ENCODE measurements at regions not wholly inside any gene's neighbourhood (a gene's known extent, or its start where the extent isn't known, plus 50 kb on each side); places are given as distances from the start of the nearest gene placed in this dataset.

DNA sequence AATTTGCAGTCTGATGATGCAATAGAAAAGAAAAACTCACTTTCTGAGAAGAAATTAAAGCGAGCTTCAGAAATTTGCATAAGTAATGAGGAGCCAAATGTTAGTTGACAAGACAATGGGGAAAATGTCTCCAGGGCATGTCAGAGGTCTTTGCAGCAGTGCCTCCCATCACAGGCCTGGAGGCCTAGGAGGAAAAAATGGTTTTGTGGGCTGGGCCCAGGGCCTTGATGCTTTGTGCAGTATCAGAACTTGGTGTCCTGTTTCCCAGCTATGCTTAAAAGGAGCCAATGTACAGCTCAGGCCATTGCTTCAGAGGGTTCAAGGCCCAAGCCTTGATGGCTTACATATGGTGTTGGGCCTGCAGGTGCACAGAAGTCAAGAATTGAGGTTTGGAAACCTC lies 298.4 kb downstream of the SMARCA2 start:
- no peak for DNase-seq (ENCODE audit: low read depth in 2 of 2)

DNA sequence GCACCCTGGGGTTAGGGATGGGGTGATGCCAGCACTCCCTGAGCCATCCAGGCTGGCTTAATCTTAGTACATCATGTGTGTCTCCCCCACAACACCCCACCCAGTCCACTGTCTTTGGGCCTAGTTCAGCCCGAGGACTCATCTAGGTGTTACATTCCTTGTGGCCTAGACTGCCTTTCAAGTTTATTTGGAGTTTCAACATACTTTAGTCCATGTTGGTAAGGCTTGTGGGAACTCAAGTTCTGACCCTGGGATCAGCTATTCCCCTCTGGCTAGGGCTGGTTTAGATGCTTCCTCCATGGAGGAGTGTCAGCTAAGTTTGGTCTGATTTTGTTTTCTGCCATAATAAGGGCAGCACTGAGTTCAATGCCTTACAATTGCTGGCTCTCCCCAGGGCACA lies 302.4 kb downstream of the SMARCA2 start:
- DNase-seq (ENCODE audit: low read depth in 2 of 2), result no peak

DNA sequence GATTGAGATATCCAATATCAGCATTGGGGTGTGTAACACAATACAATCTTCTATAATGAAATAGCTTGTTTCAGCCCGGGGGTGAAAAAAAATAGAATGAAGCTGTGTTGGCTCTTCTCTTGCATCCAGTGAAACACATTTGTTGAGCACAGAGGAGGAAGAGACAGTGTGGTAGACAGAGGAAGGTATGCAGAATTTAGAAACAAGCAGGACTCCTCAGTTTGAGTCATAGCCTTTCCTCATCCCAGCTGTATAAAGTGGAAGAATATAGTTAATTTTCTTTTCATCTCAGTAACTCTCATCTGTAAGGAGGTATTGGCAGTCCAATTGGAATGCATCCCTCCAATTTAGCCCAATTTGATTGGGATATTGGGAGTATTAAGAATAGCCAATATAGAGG lies 302.2 kb upstream of the VLDLR start:
- no peak for DNase-seq (ENCODE audit: low read depth in 2 of 2)

DNA sequence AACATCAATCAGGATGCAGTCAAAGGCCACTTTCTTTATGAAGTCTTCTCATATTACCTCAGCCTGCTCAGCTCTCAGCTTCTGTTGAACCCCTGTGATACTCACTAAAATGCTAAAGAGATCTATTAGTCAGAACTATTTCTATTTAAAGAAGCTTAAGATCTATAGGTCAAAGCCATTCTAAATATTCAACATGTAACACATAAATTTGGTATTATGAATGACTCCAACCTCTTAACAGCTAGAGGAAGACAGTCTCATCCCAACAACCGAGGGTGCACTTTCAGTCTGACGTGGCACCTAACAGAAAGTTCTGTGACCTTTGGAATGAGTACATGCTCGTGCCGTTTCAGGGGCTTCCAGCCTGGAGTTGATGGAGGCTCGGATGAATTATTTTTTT lies 301.5 kb upstream of the VLDLR start:
- no peak for DNase-seq (ENCODE audit: low read depth in 2 of 2)

DNA sequence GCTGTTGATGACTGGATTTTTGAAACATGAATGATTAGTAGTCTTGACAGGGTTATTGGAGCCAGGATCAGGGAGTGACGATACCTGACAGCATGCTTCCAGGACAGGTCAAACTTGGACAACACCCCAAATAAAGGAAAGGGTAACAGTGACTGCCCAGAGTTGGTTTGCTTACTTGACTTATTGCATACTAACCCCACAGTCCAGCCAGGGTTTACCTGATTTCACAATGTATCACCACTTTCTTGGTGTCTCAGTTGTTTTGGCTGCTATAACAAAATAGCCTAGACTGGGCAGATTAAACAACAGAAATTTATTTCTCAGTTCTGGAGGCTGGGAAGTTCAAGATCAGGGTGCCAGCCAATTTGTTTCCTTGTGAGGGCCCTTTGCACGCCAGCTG lies 301.0 kb upstream of the VLDLR start:
- no peak for DNase-seq (ENCODE audit: low read depth in 2 of 2)

DNA sequence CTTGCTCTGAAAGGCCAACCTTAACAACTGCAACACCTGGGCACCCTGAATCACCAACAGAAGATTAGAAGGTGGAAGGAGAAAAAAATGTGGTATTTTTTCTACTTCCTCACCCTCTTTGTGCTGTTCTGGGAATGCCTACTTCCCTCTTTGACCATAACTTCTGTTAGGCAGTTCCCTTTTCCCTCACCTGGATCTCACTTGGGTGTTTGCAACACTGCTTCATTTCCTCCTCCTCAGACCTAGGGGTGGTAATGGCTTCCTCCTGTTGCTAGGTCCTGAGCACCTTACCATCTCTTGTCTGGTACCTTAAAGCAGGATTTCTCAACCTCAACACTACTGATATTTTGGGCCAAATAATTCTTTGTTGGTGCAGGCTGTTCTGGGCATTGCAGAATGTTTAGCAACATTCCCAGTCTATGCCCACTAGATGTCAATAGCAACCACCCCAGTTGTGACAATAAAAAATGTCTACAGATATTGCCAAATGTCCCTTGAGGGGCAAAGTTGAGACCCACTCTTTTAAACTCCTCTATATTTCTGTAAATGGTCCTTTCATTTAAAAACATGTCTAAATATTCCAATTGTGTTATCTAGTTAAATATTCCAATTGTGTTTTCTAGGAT lies 300.0 kb upstream of the VLDLR start:
- DNase-seq (ENCODE audit: low read depth in 2 of 2), result no peak

DNA sequence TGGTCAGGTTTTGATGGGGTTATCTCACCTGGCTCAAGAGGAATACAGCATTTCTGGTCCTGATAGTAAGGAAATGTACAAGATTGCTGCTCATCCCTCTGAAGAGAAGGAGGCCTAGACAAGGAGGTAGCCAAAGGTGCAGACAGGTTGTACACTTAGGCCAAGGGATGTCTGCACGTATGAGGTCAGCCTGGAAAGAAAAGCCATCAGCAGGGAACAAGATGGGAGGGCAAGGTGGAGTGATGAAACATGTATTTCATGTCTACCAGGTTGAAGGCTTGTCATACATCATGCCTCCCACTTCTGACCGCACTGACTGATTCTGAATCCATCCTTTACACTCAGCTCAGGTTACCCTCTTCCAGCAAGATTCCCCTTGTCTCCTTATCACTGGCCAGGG lies 296.8 kb upstream of the VLDLR start:
- no peak for DNase-seq (ENCODE audit: low read depth in 2 of 2)

DNA sequence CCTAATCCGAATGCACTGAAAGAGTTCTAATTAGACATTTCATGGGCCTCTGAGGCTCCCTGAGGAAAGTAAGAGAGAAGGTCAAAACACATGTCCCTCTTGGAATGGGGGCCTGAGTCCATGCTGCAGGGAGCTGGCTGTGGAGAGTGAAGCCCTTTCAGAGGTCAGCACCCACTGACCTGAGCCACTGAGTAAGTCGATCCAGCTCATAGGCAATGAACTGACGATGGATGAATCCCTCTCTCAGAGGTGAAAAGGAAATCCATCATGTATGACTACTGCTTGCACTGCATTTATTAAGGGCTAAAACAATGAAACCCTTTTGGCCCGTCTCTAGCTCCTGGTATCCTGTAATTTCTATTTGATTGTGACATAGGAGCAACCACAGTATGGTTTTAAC lies 288.9 kb upstream of the VLDLR start:
- no peak for DNase-seq (ENCODE audit: low read depth in 2 of 2)

DNA sequence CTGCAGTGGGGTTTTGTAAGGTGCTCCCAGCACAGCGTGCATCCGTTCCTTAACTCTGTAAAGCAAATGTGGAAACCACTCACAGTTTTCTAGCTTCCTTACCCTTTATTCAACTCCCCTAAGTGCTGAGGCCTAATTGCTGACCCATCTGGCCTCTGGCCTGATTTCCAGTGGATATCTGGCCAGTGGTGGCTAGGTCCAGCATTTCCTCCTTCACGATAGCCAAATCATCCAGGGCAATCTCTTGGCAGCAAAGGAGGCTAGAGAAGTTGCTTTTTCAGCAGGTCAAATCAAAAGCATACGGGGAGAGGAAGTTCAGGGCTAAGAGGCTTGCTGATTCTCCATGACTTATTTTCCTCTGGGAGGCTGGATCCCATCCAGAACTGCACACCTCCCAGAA lies 286.3 kb upstream of the VLDLR start:
- no peak for DNase-seq (ENCODE audit: low read depth in 2 of 2)

DNA sequence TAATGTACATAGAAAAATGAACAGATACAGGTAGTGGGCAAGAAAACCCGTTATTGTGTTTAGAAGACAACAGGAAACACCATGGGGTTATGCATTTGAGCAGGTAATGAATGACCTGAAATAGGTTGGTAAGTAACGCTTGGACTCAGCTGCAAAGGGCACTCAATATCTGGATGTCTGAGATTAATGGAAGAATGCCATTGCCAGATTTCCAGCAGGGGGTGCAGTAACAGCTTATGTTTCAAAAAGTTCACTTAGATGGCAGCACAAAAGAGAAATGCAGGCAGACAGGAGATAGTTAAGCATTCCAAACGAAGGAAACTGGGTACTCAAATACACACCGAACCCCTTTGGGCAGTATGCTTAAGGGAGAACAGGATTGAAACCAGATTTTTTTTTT lies 285.5 kb upstream of the VLDLR start:
- no peak for DNase-seq (ENCODE audit: low read depth in 2 of 2)

DNA sequence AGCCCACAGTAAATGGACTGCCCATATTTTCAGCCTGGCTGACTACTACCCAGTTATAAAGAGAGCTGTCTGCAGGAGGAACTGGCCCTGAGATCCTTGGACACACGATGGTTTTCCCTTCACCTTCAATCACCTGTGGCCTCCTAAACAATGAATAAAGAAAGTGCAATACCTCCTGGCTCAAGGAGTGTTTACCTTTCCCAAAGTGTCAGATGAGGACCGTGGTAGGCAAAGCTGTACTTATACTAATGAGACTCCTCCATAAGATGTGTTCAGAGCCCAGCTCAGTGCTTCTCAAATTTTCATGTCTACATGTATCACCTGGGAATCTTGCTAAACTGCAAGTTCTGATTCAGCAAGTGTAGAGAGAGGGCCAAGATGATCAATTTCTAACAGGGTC lies 284.5 kb upstream of the VLDLR start:
- no peak for DNase-seq (ENCODE audit: low read depth in 2 of 2)

DNA sequence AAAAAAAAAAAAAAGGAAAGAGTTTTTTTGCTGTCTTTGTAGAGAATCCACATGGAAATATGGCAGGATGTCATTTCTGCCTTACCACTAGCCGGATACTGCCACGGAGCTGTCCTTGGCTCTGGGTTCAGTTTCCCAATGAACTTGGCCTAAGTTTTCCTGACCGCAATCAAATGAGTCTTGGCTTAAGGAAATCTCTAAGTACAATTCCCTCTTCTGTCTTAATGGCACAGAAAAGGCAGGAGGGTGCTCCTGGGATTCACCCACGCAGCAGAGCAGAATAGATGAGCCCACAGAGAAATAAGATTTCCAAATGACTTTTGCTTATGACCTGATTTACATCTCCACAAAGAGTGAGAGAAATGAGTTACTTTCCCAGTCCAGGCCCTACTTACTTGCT lies 284.0 kb upstream of the VLDLR start:
- no peak for DNase-seq (ENCODE audit: low read depth in 2 of 2)

DNA sequence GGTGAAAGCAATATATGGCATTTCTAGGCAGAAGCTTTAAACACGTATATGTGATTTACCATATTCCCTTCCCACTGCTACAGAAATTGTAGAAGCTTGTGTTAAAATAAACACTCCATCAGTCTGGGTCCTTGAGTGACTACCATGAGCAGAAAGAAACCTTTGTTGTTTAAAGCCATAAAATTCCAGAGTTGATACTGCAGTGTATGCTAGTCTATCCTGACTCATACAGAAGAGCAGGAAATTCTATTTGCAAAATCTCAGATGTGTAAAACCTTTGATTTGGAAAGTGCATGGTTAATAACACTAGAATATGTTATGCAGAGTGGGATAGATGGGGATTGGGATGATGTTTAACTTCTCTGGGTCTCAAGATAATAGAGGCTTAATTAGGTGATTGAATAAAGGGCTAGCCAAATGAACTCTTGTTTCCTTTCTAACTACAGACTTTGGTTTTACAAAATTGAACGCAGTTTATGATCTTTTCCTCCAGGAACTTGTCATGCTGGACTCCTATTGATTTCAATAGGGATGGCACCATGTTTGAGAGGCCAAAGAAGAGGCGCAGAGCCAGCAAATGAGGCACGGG lies 282.7 kb upstream of the VLDLR start:
- DNase-seq (ENCODE audit: low read depth in 2 of 2), result no peak

DNA sequence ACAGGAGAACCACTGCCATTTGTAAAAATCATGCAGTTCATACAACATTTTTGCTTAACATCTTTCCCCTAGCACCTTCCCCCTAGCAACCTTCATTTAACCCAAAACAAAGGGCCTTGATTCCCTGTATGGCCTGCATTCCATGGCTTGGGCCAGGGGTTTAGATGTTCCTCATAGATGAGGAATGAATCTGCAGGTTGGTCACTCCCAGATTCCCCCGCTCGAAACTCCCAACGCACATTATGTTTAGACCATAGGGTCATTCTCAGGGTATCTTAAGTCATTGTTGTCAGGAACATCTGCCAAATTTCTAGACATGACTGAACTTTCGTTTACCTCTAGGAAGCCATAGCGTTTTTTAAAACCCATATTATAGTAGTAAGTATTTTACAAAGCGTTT lies 282.2 kb upstream of the VLDLR start:
- DNase-seq (ENCODE audit: low read depth in 2 of 2), result no peak

DNA sequence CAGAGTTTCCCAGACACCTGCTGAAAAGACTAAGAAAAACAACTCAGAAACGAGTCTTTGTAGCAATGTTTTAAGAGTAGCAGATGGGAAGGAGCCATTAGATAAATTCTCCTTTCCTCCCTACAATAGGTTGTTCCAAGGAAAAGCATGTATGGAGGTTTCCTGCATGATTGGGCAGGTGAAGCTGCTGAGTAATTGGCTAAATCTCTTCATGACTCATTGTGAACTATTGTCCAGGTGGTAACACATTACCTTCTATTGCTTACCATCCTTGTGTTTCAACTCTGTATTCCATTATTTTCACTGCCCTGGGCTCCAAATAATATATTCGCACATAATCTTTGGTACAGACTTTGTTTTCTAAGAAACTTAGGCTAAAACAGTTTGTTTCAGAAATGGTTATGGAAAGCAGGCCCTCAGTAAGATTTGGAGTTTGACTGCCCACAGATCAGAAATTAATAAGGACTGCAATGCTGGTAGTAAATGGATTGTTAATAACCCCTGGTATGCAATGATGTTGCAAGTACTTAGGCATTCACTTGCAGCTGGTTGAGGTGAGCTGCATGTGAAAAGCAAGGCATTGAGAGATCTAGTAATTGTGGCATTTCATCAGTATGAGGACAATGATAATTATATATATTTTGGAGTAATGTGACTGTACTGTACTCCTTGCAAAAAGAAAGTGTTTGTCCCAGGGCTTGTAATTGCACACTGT lies 281.4 kb upstream of the VLDLR start:
- no peak for DNase-seq (ENCODE audit: low read depth in 2 of 2)

DNA sequence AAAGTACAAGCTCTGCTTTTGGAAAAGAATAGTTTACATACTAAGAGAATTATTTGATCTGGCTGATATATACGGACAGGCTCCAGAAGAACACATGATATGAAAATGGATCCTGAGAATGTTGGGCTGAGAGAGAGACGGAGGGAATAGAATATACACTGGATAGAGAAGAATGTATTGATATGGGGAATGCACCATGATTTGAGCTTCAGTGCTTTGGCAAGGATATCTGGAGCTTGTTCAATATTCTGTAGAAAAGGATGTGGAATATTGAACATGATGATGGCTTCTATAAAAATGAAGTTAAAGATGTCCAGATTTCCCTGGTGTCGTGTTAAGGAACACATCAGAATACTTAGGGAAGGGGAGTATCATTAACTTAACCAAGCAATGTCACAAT lies 280.5 kb upstream of the VLDLR start:
- DNase-seq (ENCODE audit: low read depth in 2 of 2), result no peak

DNA sequence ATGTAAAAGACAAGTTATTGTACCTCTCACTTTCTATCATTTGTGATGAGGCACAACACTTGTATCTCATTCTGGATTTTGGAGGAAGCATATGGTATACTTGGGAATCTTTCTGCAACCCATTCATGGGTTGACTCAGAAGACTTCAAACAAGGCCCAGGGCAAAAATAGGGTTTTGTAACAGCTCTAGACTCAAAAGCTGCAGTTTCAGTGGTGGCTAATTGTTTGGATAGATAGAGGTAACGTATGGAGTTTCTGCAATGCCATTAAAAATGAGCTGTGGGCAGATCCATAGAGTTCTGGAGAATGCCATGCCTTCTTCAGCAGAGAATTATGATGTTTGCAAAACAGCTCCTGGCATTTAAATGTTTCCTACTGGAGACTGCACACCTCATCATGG lies 279.6 kb upstream of the VLDLR start:
- no peak for DNase-seq (ENCODE audit: low read depth in 2 of 2)

DNA sequence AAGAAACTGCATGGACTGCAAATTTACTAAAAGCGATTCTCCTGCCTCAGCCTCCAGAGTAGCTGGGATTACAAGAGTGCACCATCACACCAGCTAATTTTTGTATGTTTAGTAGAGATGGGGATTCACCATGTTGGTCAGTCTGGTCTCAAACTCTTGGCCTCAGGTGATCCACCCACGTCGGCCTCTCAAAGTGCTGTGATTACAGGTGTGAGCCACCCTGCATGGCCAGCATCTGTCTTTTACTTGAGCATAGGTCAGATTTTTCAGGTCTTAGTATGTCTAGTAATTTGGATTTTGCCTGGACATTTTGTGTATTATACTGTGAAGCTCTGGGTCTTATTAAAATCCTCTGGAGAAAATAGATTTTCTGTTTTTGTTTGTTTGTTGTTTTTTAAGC lies 277.8 kb upstream of the VLDLR start:
- no peak for DNase-seq (ENCODE audit: low read depth in 2 of 2)

DNA sequence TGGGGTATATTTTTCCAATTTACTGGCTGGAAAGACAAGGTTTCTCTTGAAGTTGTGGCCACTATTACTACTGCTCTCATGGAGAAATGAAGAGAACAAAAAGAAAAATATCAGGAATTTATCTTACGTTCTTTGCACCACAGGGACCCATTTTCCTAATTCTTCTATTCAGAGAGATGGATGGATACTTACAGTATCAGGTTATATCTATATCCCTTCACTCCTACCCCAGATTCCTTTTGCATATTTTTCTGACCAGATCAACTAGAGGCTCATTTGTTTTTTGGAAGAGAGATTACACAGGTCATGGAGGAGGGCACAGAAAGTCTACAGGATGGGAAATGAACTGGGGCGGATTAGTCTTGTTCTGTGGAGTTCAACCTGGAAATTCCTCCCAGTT lies 277.2 kb upstream of the VLDLR start:
- no peak for DNase-seq (ENCODE audit: low read depth in 2 of 2)

DNA sequence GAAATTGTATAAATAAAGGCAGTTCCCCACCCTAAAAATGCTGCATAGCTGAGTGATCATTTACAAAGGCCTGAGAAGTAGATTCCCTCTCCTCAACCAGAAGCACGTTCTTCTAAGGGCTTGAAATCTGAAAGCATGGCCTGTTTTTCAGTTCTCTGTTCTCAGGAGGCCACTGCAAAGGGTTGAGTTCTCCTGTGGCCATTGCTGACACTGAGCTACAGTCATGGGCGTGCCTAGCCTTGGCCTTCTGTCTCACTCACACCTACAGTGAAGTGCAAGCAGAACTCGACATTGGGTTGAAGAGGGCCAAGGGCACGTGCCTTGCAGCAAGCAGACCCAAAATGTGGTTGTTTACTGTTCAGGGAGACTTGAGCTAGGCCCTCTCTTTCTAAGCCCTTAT lies 276.6 kb upstream of the VLDLR start:
- DNase-seq (ENCODE audit: low read depth in 2 of 2), result no peak

DNA sequence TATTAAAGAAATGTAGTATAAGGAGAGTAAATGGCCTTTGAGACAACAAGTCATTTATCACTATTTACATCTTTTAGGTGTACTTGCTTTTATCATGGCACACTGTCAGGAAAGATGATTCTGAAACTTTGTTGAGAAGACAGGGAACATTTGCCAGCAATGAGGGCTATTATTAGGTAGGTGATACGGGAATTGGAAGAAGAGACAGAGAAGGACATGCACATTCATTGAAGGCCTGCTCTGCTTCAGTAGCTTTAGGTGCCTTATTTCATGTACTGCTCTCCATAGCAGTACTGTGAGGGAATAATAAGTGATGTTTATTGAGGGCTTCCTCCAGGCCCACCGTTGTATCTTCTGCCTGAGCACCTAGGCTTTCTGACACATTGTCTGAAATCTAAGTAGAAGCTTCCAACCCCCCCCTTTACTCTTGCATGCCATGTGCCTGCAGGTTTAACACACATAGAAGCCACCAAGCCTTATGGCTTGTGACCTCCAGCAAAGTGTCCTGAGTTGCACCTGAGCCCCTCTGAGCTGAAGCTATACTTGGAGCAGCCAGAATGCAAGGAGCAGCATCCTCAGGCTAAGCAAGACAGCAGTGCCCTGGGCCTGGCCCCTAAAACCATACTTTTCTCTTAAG lies 275.2 kb upstream of the VLDLR start:
- DNase-seq (ENCODE audit: low read depth in 2 of 2), result no peak

DNA sequence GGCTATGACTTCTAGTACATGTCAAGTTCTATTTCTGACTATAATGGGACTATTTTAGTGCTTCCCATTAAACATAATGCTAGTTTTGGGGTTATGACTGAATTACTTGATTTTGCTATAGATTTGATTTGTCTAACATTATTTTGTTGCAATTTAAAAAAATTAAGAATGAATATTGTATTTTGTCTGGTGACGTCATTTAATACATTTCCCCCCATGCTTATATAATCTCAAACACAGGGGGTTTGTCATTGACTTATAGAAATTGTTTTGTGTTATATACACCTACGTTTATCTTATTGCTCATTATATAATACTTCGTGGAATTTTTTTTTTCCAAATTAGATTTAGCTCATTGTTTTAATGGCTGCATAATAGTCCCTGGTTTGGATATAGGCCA lies 270.3 kb upstream of the VLDLR start:
- no peak for DNase-seq (ENCODE audit: low read depth in 2 of 2)

DNA sequence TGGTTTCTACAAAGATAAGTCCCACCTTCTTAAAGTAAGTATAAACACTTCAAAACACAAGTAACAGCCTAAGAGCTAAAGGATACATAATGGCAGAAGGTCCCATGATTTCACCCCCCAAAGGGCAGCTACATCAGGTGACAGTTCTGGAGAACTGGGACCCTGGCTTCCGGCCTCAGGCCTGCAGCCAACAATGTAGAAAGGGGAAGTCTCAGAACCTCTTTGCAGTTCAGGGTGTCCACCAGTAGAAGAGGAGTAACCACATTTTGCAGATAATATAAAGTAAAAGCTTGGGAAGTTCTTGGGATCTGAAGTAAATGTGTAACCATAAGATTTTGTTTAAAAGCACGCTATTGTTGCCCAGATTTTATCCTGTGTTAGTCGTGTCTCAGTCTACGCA lies 267.4 kb upstream of the VLDLR start:
- DNase-seq (ENCODE audit: low read depth in 2 of 2), result no peak

All from stimulated activated CD4-positive, alpha-beta T cell treated with anti-CD3 and anti-CD28 coated beads, Interleukin-4, amount 100 ng/mL, for 48 hours (primary cell).